WERI-Rb-1 (cell line): ENCODE measurements at regions not wholly inside any gene's neighbourhood (a gene's known extent, or its start where the extent isn't known, plus 50 kb on each side); places are given as distances from the start of the nearest gene placed in this dataset.

Experiments used
- DNase-seq: peaks from one replicate; pipeline ENCODE4 v3.0.0-alpha.2; 2020
- H3K27ac ChIP-seq: fragments of 250-450 bp; sonication (Bioruptor Pico); 2 replicates; pipeline ENCODE4 v1.5.1; 2020; ENCODE audit warnings: mild to moderate bottlenecking, moderate library complexity
- H3K27me3 ChIP-seq: fragments of 250-450 bp; sonication (Bioruptor Pico); 2 replicates; pipeline ENCODE4 v1.5.1; 2021; ENCODE audit warnings: mild to moderate bottlenecking, low read depth, moderate library complexity; ENCODE audit not compliant: insufficient read depth, severe bottlenecking
- H3K36me3 ChIP-seq: fragments of 250-450 bp; sonication (Bioruptor Pico); 2 replicates; pipeline ENCODE4 v1.5.1; 2020; ENCODE audit warnings: mild to moderate bottlenecking, moderate library complexity
- H3K4me3 ChIP-seq: 2 replicates; pipeline ENCODE4 v1.5.1; 2011; ENCODE audit warnings: low read depth, mild to moderate bottlenecking, control low read depth, low read length
- H3K9me3 ChIP-seq: fragments of 250-450 bp; sonication (Bioruptor Pico); 2 replicates; pipeline ENCODE4 v1.5.1; 2021; ENCODE audit warnings: mild to moderate bottlenecking, moderate library complexity; ENCODE audit not compliant: severe bottlenecking
- CTCF ChIP-seq: IDR thresholded peaks from 2 replicates; pipeline ENCODE4 v1.5.1; 2011; ENCODE audit warnings: low read depth, mild to moderate bottlenecking, control low read depth, inconsistent platforms, low read length

- Histone ChIP-seq H3K27ac (no peak overlapping the region), H3K4me3 (no peak overlapping the region), H3K9me3 (no peaks in the 10 kb centered on the region), H3K36me3 (no peaks in the 10 kb centered on the region), H3K27me3 (no peaks in the 10 kb centered on the region)
- DNase-seq = no peak
- TF ChIP-seq CTCF = no peak
Measured at GRCh38 chr4:166518315-166518714, 645.3 kb downstream of the TLL1 start.

DNA sequence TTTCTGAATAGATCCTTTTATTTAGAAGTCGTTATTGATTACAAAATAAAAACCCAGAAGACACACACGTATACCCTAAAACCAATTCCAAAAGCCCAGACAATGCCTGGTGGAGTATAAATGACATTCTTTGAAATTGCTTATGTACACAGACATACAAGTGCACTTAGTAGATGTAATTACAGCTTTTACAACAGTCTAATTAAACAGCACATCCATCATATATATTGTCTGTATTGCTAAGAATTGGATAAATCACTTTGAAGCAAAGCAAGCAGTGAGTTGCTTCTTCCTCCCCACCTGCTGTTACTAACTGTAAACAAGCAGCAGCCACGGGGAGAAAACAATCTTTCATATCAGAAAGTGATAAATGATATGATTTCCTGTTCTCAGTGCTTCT is 645.7 kb downstream of the TLL1 start:
- no peak overlapping the region for H3K4me3 ChIP-seq
- no peaks in the 10 kb centered on the region for H3K36me3 ChIP-seq
- no peak for DNase-seq
- no peaks in the 10 kb centered on the region for H3K27me3 ChIP-seq
- no peak overlapping the region for H3K27ac ChIP-seq
- no peaks in the 10 kb centered on the region for H3K9me3 ChIP-seq
- no peak for TF ChIP-seq CTCF

DNA sequence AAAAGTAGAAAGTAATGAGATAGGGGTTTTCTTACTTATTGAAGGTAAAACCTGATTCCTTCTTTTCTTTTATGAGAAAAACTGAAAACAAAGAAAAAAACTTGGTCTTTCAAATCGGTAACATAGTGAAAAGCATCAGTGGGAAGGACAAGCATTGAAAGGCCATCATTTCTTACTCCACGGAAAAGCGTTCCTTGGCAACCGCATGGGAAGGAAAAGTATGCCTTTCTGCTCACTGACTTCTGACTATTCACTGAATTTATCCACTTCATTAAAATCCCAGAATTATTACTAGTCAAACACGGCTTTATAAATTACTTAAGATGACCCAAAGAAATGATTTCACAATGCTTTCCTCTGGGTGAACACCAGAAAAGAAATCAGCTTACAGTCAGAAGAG is 646.7 kb downstream of the TLL1 start:
- no peak for TF ChIP-seq CTCF
- Histone ChIP-seq H3K9me3 (no peaks in the 10 kb centered on the region), H3K36me3 (no peaks in the 10 kb centered on the region), H3K27ac (no peak overlapping the region), H3K4me3 (no peak overlapping the region), H3K27me3 (no peaks in the 10 kb centered on the region)
- no peak for DNase-seq

- DNase-seq = no peak
- no peaks in the 10 kb centered on the region for H3K27me3 ChIP-seq
- no peaks in the 10 kb centered on the region for H3K36me3 ChIP-seq
- H3K27ac ChIP-seq = no peak overlapping the region
- no peaks in the 10 kb centered on the region for H3K9me3 ChIP-seq
- no peak overlapping the region for H3K4me3 ChIP-seq
- no peak for TF ChIP-seq CTCF
Measured at GRCh38 chr4:166527500-166527899, 654.5 kb downstream of the TLL1 start.

DNA sequence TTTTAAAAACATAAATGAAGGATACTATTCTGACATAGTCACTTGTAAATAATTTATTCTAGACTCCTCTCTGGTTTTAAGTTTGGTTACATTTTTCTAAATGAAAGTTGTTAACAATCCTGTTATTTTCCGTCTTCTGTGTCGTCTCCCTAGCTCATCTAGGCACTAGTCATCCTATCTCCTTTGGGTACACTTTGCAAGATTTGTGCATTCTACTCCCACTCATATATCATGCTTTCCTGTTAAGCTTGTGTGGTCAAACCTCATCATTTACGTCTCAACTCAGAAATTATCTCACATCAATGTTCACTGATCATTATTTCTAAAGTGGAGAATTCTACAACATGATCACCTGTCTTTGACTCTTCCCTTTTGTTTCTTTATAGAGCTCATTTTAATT is 658.7 kb downstream of the TLL1 start:
- DNase-seq = no peak
- no peak for TF ChIP-seq CTCF

GRCh38 chr4:166535865-166536264 is 662.8 kb downstream of the TLL1 start:
- no peak for TF ChIP-seq CTCF

More for the DNA sequence above, 658.7 kb downstream of the TLL1 start:
- Histone ChIP-seq H3K4me3 (no peak overlapping the region), H3K27me3 (no peaks in the 10 kb centered on the region), H3K27ac (no peak overlapping the region), H3K36me3 (no peaks in the 10 kb centered on the region), H3K9me3 (no peaks in the 10 kb centered on the region)

More at GRCh38 chr4:166535865-166536264, 662.8 kb downstream of the TLL1 start:
- Histone ChIP-seq H3K27ac (no peak overlapping the region), H3K27me3 (no peaks in the 10 kb centered on the region), H3K36me3 (no peaks in the 10 kb centered on the region), H3K4me3 (no peak overlapping the region), H3K9me3 (no peaks in the 10 kb centered on the region)
- no peak for DNase-seq
